HG03135 (cell line): ENCODE measurements at regions not wholly inside any gene's neighbourhood (a gene's known extent, or its start where the extent isn't known, plus 50 kb on each side); places are given as distances from the start of the nearest gene placed in this dataset.

Source experiments
- ATAC-seq: cut with Tn5 transposase; IDR thresholded peaks from one replicate; pipeline ENCODE4 v1.9.1; 2021; ENCODE audit warnings: mild to moderate bottlenecking, moderate library complexity; ENCODE audit not compliant: unreplicated experiment

DNA sequence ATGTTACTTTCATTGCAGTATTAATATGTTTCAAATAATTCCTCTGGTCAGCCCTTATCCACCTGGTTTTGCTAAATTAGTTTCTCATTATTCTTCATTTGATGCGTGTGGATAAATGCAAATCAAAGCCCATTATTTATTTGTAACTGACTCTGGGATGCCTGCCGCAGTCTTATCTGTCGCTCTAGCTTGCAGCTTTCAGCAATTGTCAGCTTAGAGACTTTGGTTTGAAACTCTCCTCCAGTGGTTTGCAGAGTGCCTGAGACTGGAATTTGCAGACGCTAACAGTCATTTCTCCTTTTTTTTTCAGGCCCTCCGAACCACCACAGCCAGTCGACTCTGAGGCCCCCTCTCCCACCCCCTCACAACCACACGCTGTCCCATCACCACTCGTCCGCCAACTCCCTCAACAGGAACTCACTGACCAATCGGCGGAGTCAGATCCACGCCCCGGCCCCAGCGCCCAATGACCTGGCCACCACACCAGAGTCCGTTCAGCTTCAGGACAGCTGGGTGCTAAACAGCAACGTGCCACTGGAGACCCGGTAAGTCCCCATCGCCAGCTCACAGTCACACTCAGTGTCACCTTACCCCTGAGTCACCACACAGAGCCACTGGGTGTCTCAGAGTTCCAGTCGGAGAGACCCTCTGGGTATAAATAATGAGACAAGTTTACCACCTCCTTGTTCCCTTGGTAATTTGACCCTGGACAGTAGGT is 339.0 kb upstream of the WWC1 start:
- no peak for ATAC-seq

DNA sequence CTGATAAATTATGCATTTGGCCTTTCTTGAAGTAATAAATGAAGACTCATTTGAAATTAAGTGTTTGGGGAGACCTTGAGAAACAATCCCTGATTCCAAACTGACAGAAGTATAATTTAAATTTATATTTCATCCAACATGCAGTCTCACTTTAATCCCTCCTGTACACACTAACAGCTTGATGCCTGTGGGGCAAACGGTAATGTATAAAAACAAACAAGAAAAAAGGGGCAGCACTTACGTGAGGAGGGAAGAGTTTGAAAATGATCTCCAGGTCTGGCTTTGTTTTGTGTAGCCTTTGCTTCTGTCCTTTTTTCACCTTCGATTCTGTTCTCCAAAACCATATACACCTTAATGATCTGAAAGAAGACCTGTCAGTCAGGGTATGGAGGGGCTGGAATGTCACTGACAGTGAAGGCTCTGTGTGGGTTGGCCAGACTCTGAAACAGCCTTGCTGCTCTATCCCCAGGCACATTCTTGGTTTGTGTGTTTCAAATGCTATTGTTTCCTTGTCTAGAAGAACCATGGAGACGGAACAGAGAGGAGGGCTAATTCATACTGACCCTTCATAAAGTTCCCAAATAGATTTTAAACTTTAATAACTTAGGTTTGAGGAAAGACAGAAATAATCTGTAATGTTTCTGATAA is 338.2 kb upstream of the WWC1 start:
- ATAC-seq: no peak

DNA sequence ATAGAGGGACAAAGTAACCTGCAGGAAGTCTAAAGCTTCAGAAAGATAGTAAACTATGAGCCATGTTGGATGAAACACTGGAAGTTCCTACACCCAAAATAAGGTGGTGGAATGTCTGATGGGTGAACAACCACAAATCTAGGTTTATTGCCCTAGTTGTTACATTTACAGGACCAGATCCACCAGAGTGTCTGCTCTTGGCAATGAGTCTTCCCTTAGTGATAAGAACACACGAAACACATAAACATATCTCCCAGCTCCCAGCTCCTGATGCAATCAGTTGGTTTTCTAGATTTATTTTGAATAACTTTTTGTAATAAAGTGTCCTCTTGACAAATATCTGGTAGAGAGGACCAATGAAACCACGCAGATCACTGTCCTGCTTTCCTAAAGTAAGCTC is 329.7 kb upstream of the WWC1 start:
- ATAC-seq: no peak

DNA sequence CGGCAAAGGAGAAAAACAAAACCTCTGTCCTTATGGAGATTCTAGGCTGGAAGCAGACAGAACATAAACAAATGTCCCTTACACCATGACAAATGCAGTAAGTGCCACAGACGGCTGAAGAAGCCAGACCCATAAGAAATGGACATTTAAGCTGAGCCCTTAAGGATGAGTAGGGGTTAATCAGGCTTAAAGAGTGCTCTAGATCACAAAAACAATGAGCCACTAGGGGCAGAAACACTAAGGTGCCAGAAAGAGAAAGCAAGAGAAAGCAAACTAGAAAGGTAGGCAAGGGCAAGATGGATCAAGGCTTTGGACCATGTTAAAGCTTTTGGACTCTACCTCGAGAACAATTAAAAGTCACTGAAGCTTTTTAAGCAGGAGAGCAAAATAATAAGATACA is 326.9 kb upstream of the WWC1 start:
- no peak for ATAC-seq

DNA sequence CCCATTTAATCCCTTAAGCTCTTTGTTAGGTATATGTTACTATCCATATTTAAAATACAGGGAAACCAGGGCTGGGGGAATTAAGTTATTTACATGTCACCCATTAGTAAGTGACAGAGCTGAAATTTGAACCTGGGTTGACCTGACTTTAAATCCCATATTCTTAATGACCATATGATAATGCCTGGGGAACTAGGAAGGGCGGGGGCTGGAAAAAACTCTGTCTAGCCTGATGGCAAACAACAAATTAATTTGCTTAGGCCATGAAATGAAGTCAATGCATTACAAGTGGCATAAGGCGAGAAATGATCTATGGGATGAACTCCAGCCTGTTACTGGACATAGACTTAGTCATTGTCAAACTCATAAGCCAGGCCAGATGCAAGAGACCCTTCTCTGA is 325.7 kb upstream of the WWC1 start:
- ATAC-seq: no peak

DNA sequence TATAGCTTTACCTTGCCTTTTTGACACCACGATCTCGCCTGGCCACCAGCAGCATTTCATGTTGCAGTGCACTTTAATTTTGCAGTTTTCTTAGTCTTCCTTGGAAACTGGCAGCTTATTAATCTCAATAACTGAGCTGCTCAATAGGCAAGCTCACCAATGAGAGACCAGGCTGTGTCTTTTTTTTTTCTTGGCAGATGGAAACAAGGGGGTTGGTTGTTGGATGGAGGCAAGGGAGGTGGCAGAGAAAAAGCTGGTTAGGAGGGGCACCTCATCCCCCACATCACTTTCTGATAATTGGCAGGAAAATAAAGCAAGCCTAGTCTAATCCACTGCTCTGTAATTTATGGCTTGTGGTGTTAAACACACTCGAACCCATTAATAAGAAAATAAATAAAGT is 324.5 kb upstream of the WWC1 start:
- ATAC-seq: no peak

DNA sequence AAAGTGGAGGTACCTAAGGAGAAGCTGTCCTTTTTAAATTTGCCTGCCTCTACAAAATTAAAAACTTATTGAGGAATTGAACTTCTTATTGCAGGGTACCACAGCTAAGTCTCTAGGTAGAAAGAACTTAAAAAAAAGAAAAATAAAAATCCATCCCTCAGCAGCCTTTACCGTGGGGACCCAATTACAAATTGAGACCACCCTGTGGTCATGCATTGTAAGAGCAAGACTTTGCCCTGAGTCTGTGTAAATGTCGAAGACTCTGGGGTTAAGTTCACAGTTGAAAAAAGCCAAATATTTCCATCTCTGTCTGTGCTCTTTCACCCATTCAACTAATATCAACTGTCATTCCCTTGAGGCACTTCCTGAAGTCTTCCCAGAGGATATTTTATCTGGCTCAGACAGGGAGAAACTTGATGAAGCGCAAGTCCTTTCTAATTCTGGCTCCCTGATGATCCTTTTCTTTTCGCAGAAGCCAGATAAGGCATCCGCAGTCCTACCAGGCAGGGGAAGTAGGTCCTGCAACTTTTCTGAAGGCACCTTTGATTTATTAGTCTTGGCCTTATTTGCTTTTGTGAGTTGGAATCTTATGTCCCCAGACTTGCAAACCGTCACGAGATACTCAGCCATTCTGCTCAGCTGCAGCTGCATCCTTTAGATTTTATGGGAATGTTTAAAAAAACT is 323.8 kb upstream of the WWC1 start:
- ATAC-seq: no peak

DNA sequence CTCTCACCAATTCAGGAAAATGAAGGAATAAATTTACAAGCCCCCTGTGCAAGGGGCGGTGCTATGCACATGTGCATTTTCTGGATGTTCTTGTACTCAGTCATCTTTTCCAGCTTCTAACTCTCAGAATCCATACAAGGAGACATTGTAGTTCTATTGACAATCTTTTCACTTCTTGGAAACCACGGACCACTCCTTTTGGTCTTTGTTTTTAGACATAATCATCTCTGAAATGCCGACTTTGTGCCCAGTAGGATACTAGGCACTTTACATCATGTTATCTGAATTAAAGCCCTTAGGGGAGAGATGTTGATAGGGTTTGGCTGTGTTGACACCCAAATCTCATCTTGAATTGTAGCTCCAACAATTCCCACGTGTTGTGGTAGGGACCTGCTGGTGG is 322.6 kb upstream of the WWC1 start:
- no peak for ATAC-seq

DNA sequence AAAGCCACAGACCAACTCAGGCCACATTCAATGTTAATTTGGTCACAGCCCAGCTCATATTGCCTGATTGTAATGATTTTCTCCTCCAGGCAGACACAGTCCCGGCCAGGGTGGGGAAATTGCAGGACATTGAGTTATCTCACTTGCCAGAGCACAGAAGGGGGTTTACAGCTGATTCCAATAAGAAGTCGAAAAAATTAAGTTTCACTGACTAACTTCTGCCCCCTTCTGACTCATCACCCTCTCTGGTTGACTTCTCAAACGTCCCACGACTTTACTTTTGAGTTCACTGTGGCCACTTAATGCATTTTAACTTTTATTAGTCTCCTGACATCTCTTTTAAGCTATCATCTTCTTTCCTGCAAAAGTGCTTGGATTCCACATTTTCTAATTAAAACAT is 321.4 kb upstream of the WWC1 start:
- ATAC-seq: no peak

DNA sequence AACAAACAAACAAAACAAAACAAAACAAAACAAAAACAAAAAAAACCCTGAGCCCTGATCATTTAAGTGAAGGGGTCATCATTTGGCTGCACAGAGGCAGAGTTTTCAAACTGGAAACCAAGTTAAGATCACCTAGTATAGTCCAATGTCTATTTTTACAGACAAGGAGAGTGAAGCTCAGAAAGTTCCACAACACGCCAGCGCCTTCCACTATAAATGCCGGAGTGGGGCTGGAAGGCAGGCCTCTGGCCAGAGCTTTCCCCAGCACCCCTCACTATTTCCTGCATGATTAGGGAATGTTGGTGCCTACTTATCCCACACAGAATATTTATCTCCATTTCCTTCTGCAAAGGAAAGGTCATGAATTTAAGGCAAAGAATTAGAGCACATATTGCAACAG is 319.7 kb upstream of the WWC1 start:
- ATAC-seq: no peak

DNA sequence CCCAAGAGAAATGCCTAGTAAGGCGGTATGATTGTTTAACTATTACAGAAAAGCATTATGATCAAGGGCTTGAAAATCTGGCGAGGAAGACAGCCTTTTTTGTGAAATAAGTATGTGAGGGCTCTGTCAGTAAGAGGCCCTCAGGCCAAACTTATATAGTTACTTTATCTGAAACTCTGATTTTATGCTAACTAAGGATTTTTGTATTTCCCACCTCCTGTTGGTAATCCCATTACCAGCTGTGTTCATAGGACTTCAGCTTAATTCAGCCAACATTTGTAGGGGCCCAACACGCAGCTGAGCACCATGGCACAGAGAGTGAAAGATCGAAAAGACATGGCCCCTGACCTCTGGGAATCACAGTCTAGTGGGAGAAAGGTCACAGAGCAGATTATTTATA is 318.3 kb upstream of the WWC1 start:
- ATAC-seq: no peak

DNA sequence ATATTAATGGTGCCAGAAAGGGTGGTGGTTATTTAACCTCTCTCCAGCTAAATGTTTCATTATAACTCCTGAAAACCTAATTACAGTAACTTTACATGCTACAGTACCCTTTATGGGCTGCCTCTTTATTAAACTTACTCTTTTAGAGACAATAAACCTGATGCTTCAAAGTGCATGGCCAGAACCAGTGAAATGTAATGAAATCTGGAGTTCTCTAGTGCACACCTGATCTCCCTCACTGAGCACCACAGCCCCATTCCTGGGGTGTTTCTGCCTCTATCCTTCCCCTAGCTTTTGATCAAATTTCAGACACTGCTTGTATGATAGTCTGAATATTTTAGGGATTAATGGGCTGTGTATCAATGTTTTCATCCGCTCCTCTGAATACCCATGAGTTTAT is 306.5 kb upstream of the WWC1 start:
- no peak for ATAC-seq

DNA sequence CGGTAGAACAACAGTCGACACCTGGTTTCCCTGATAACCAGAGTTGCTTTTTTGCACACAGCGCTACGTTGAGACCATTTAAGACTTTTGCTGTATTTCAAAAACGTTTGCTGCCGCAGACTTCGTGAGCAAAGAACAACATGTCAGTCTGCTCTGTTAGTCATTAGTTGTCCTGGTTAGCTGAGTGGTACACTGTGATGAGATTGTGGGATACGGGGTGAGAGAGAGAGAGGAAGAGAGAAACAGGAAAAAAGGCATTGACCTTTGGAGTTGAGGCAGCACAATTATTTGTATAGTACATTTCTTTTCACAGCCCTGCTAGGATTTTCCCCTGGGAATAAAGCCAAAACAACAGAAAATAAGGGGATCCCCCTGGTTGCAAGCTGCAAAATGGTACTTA is 306.1 kb upstream of the WWC1 start:
- no peak for ATAC-seq

DNA sequence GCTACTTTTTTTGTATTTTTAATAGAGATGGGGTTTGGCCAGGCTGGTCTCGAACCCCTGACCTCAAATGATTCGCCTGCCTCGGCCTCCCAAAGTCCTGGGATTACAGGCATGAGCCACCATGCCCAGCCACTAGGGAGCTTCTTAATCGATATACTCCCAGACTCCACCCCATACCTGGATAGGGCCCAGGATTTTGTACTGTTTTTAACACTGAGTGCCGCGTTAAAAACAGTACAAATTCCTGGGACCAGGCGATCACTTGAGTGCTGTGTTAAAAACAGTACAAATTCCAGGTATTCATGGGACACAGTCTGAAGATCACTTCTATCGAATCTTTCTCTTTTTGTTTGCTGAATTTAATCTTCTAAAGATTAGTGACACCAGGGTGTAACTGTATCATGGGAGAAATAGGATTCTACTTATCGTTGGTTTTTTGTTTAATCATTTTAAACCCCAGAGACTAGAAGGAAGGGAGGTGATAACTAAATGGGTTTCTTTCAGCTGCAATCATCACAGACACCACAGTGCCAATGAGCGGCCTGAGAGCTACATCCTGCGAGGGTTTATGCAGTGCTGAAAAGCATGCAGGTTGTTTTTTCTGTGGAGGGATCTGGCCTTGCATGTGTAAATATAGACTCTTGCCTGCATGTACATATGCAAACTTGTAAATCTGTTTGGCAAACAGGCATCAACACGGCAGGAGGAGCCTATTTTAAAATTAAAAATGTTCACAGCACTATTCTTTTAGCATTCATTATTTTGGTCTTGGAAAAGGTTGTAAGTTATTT is 303.8 kb upstream of the WWC1 start:
- ATAC-seq: no peak

DNA sequence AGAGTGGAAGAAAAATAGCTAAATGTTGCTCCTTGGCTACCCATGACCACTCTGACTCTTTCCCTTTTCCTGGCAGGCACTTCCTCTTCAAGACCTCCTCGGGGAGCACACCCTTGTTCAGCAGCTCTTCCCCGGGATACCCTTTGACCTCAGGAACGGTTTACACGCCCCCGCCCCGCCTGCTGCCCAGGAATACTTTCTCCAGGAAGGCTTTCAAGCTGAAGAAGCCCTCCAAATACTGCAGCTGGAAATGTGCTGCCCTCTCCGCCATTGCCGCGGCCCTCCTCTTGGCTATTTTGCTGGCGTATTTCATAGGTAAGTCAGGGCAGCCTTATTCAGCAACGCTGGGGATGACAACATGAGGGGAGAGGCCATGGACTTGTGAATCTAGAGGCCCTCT is 298.6 kb upstream of the WWC1 start:
- ATAC-seq: no peak

DNA sequence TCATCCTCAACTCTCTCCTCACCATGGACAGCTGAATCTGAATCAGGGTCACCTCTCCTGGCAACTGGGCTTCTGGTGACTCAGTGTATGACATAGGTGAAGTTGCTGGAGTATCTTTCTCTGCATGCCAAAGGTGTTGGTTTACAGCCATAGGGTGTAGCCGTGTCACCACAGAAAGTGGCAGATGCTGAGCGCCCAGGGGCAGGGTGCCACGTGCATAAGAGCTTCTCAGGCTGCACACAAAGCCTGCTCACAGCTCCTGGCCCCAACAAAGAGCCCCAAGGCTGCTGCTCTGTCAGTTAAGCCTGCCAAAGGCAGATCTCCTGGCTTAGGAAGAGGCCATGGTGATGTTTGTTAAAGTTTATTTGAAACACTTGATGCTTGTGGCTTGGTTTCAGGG is 297.7 kb upstream of the WWC1 start:
- ATAC-seq: no peak

DNA sequence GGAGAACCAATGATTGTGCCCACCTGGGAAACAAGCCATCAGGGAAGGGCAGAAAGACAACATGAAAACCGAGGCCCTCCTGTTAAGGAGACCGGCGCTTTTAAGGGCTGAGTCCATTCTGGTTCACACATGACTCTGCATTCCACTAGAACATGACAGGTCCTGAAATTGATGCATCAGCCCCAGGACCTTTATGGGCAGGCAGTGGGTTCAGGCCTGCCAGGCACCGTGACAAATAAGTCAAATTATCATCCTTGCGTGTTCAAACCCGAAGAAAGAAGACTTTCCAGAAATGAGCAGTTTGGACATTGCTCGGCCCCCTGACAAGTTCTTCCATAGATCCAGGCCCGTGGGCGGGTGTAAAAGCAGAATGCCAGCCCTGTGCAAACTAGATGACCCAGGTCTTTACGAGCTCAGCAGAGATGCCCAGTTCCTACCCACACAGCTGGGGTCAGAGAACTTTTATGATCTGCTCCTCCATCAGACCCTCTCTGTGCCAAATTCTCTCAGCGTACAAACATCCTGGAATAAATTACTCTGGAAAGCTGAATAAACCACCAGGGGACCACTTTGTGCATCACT is 295.5 kb upstream of the WWC1 start:
- no peak for ATAC-seq

DNA sequence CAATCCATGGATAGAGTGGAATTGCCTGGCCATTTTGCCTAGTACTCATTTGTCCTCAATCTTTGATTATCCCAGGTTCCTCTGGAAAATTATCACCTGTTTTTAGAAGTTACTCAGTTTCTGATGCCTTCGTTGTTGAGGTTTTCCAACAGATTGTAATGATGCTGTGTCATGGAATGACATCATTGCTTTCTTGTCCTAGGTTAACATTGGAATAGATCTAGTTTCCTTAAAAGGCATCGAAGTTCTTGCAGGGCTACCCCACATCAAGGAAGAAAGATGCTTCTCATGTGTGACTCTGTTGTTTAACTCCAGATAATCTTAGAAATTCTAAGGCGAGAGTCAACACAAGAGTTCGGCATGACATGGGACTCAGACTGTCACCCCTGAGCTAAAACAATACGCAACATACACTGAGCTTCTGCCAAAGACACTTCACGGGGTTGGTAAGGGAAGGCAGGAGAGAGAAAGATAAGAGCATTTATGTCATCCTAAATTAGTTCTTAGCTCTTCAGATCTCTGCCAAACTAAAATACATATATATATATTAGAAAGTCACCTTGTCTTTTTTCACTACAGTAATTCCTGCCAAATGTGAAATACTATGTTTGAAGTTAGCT is 293.2 kb upstream of the WWC1 start:
- no peak for ATAC-seq

DNA sequence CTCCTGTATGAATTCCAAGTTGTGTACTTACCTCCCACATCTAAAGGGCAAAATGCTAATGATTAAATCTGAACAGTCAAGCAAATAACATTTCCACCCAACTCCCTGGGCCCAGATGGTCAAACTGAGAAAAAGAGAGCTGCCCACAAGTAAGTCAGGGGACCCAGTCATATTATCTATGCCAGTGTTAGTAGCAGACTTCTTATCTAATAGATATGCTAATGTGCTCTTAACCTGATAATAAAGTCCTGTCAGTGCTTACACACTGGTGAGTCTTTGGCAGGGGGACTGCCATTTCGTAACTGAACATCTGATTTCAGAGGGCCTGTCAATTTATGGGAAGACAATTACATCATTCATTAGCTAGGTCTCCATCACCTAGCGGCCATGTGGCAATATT is 292.3 kb upstream of the WWC1 start:
- ATAC-seq: no peak

DNA sequence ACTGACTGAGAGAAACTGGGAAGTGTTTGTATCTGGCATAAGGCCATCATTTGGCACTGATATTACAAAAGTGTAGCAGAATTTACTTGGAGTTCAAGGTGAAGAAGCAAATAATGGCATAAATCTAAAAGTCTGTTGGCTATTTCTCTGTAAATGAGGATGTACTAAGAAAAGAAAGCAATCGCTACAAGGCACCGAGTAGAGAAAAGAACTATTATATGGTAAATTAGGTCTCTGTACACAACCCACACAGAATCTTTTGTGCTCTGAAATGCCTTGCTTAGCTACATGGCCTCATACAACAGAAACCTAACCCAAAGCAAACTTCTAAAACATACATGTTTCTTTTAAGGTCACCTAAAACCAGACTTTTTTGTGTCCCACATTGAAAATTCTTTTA is 290.1 kb upstream of the WWC1 start:
- no peak for ATAC-seq

DNA sequence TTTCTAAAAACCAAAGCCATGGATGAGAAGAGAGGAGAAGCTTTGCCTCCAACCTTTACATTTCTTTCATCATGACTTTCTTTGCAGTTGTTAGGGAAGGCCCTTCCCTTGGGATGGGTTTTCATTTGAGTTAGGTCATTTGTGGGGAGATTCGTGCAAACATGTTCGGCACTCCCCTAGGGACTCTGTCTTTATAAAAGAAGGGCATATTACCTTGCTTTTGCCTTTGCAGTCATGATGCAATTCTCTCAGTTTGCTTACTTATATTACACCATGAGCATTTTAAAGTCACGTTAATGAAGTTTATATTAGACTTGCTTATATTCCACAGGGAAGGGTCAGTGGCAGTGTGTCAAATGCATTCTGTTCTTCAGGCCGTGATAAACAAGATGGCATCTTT is 289.3 kb upstream of the WWC1 start:
- ATAC-seq: no peak
